Omental fat pad (tissue), 3 donors: ENCODE measurements at regions not wholly inside any gene's neighbourhood (a gene's known extent, or its start where the extent isn't known, plus 50 kb on each side); places are given as distances from the start of the nearest gene placed in this dataset.
A peak's percentile ranks its signal among the peaks of the same experiment; 100 is the strongest.

Experiments used
- ATAC-seq: fragments of 150-250 bp; one replicate; pipeline ENCODE4 v1.9.1; 2016; ENCODE audit warnings: mild to moderate bottlenecking, moderate library complexity; ENCODE audit not compliant: low FRiP score
- DNase-seq: peaks from one replicate; pipeline ENCODE4 v3.0.0-alpha.2; 2019; ENCODE audit warnings: low spot score
- CTCF ChIP-seq, 3 donors: fragments of 450-650 bp; IDR thresholded peaks; one replicate each; pipeline ENCODE4 v1.5.1; 2016 to 2017; ENCODE audit warnings: antibody characterized with exemption in 3 of 3, mild to moderate bottlenecking in 3 of 3, moderate library complexity in 2 of 3

GRCh38 chr4:74536557-74536956 is 91.6 kb downstream of the AREG start:
- no peak for TF ChIP-seq CTCF (IDR thresholded peaks at IDR 0.05)
- DNase-seq (no peak), ATAC-seq (no peak)

GRCh38 chr4:74537459-74537858 is 92.5 kb downstream of the AREG start:
- no peak for DNase-seq

GRCh38 chr4:74539044-74539790 is 94.3 kb downstream of the AREG start:
- ATAC-seq (no peak), DNase-seq (no peak)
- no peak for TF ChIP-seq CTCF (IDR thresholded peaks at IDR 0.05)

More at GRCh38 chr4:74537459-74537858, 92.5 kb downstream of the AREG start:
- TF ChIP-seq CTCF (IDR thresholded peaks at IDR 0.05) = no peak
- ATAC-seq = peak; percentile 57

- no peak for TF ChIP-seq CTCF (IDR thresholded peaks at IDR 0.05)
- ATAC-seq = no peak
- no peak for DNase-seq
These were observed 95.3 kb downstream of the AREG start for GRCh38 chr4:74540193-74540592.

GRCh38 chr4:74541667-74542066 is 96.7 kb downstream of the AREG start:
- DNase-seq (no peak), ATAC-seq (no peak)
- TF ChIP-seq CTCF (IDR thresholded peaks at IDR 0.05) = no peak

- no peak for DNase-seq
- no peak for TF ChIP-seq CTCF (IDR thresholded peaks at IDR 0.05)
- no peak for ATAC-seq
These were observed 98.4 kb downstream of the AREG start for GRCh38 chr4:74543231-74543781.

GRCh38 chr4:74543983-74544382 is 99.0 kb downstream of the AREG start:
- no peak for TF ChIP-seq CTCF (IDR thresholded peaks at IDR 0.05)
- DNase-seq (no peak), ATAC-seq (no peak)
